HEK293T (cell line): ENCODE measurements at regions not wholly inside any gene's neighbourhood (a gene's known extent, or its start where the extent isn't known, plus 50 kb on each side); places are given as distances from the start of the nearest gene placed in this dataset.

Source experiments
- CTCF ChIA-PET: fragments of 350-600 bp; formaldehyde crosslinking; extraction: SDS; loops from one replicate; lab custom pipeline; 2021; ENCODE audit warnings: antibody characterized with exemption, inconsistent platforms; lab: Yijun Ruan, JAX
- POLR2A ChIA-PET: fragments of 350-600 bp; formaldehyde crosslinking; extraction: SDS; loops from one replicate; lab custom pipeline; 2020; ENCODE audit warnings: antibody characterized with exemption, inconsistent platforms; lab: Yijun Ruan, JAX
- DNase-seq: peaks from one replicate; pipeline ENCODE4 v3.0.0; 2012; ENCODE audit warnings: mixed read lengths; ENCODE audit errors: extremely low spot score
- ARNT ChIP-seq: fragments of 450-650 bp; IDR thresholded peaks from 2 replicates; pipeline ENCODE4 v1.6.1; 2017; ENCODE audit warnings: mild to moderate bottlenecking
- BHLHE40 ChIP-seq: fragments of 450-650 bp; IDR thresholded peaks from 2 replicates; pipeline ENCODE4 v1.6.1; 2016; ENCODE audit warnings: mild to moderate bottlenecking, moderate library complexity, borderline replicate concordance
- CTBP1 ChIP-seq: fragments of 450-650 bp; IDR thresholded peaks from 2 replicates; pipeline ENCODE4 v1.6.1; 2016; ENCODE audit warnings: borderline replicate concordance
- ELF4 ChIP-seq: fragments of 450-650 bp; IDR thresholded peaks from 2 replicates; pipeline ENCODE4 v1.6.1; 2017; ENCODE audit warnings: antibody characterized with exemption
- FOXA1 ChIP-seq: fragments of 450-650 bp; IDR thresholded peaks from 2 replicates; pipeline ENCODE4 v1.6.1; 2016; ENCODE audit warnings: mild to moderate bottlenecking
- FOXK2 ChIP-seq: fragments of 450-650 bp; IDR thresholded peaks from 2 replicates; pipeline ENCODE4 v1.6.1; 2016; ENCODE audit warnings: mild to moderate bottlenecking
- FOXM1 ChIP-seq: fragments of 450-650 bp; IDR thresholded peaks from 2 replicates; pipeline ENCODE4 v1.6.1; 2017; ENCODE audit warnings: mild to moderate bottlenecking, borderline replicate concordance
- HDGF ChIP-seq: fragments of 450-650 bp; IDR thresholded peaks from 2 replicates; pipeline ENCODE4 v1.6.1; 2017; ENCODE audit warnings: antibody characterized with exemption, borderline replicate concordance
- L3MBTL2 ChIP-seq: fragments of 450-650 bp; conservative IDR thresholded peaks from 2 replicates; pipeline ENCODE4 v1.6.1; 2016; ENCODE audit warnings: mild to moderate bottlenecking
- LEF1 ChIP-seq: fragments of 450-650 bp; IDR thresholded peaks from 2 replicates; pipeline ENCODE4 v1.6.1; 2017; ENCODE audit warnings: mild to moderate bottlenecking, borderline replicate concordance
- NFRKB ChIP-seq: fragments of 450-650 bp; IDR thresholded peaks from 2 replicates; pipeline ENCODE4 v1.6.1; 2016; ENCODE audit warnings: mild to moderate bottlenecking, moderate library complexity
- SP1 ChIP-seq: fragments of 450-650 bp; IDR thresholded peaks from 2 replicates; pipeline ENCODE4 v1.6.1; 2017
- SUZ12 ChIP-seq: fragments of 450-650 bp; IDR thresholded peaks from 2 replicates; pipeline ENCODE4 v1.6.1; 2016; ENCODE audit warnings: mild to moderate bottlenecking
- TARDBP ChIP-seq: fragments of 450-650 bp; IDR thresholded peaks from 2 replicates; pipeline ENCODE4 v1.6.1; 2016
- ZNF384 ChIP-seq: fragments of 450-650 bp; IDR thresholded peaks from 2 replicates; pipeline ENCODE4 v1.6.1; 2016
- TF ChIP-seq, protein P1 (sequence below): fragments of 450-650 bp; IDR thresholded peaks from 2 replicates; pipeline ENCODE4 v1.6.1; 2016

- POLR2A ChIA-PET, result no interaction called here
- CTCF ChIA-PET, result no interaction called here
- TF ChIP-seq ZNF384 (no peak), SUZ12 (no peak), BHLHE40 (no peak), FOXM1 (no peak), LEF1 (no peak), ELF4 (no peak), SP1 (no peak), L3MBTL2 (no peak), CTBP1 (no peak), TARDBP (no peak), ARNT (no peak), HDGF (no peak), FOXA1 (no peak), FOXK2 (no peak), NFRKB (no peak)
- TF ChIP-seq, protein P1, sequence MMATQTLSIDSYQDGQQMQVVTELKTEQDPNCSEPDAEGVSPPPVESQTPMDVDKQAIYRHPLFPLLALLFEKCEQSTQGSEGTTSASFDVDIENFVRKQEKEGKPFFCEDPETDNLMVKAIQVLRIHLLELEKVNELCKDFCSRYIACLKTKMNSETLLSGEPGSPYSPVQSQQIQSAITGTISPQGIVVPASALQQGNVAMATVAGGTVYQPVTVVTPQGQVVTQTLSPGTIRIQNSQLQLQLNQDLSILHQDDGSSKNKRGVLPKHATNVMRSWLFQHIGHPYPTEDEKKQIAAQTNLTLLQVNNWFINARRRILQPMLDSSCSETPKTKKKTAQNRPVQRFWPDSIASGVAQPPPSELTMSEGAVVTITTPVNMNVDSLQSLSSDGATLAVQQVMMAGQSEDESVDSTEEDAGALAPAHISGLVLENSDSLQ, result no peak
Measured at GRCh38 chr2:2832657-2833056, 501.6 kb upstream of the MYT1L start.

GRCh38 chr2:2831633-2832032 is 500.6 kb upstream of the MYT1L start:
- TF ChIP-seq, protein P1, result no peak
- no peak for TF ChIP-seq L3MBTL2
- no peak for TF ChIP-seq FOXM1
- TF ChIP-seq ELF4, result no peak
- no peak for TF ChIP-seq ARNT
- TF ChIP-seq SUZ12, result no peak
- no peak for TF ChIP-seq CTBP1
- no peak for TF ChIP-seq LEF1
- no peak for TF ChIP-seq NFRKB
- no peak for TF ChIP-seq ZNF384
- no peak for TF ChIP-seq TARDBP
- TF ChIP-seq FOXA1, result no peak
- no peak for TF ChIP-seq HDGF
- no peak for TF ChIP-seq BHLHE40
- no peak for TF ChIP-seq FOXK2
- TF ChIP-seq SP1, result no peak
- no peak for DNase-seq
- CTCF ChIA-PET, result no interaction called here
- POLR2A ChIA-PET, result no interaction called here

More at GRCh38 chr2:2832657-2833056, 501.6 kb upstream of the MYT1L start:
- no peak for DNase-seq

GRCh38 chr2:2830576-2830975 is 499.5 kb upstream of the MYT1L start:
- no peak for TF ChIP-seq FOXM1
- TF ChIP-seq FOXA1, result no peak
- TF ChIP-seq ARNT, result no peak
- TF ChIP-seq BHLHE40, result no peak
- TF ChIP-seq FOXK2, result no peak
- TF ChIP-seq HDGF, result no peak
- no peak for TF ChIP-seq SUZ12
- TF ChIP-seq SP1, result no peak
- no peak for TF ChIP-seq ELF4
- TF ChIP-seq CTBP1, result no peak
- TF ChIP-seq, protein P1, result no peak
- no peak for TF ChIP-seq LEF1
- TF ChIP-seq ZNF384, result no peak
- no peak for TF ChIP-seq NFRKB
- TF ChIP-seq L3MBTL2, result no peak
- TF ChIP-seq TARDBP, result no peak
- ChIA-PET CTCF (no interaction called here), POLR2A (no interaction called here)
- DNase-seq, result no peak

GRCh38 chr2:2828774-2829368 is 497.8 kb upstream of the MYT1L start:
- ChIA-PET POLR2A (no interaction called here), CTCF (no interaction called here)
- no peak for DNase-seq
- TF ChIP-seq TARDBP, result no peak
- TF ChIP-seq, protein P1, result no peak
- no peak for TF ChIP-seq FOXA1
- TF ChIP-seq CTBP1, result no peak
- TF ChIP-seq SP1, result no peak
- no peak for TF ChIP-seq ELF4
- no peak for TF ChIP-seq FOXK2
- no peak for TF ChIP-seq HDGF
- TF ChIP-seq ARNT, result no peak
- TF ChIP-seq SUZ12, result no peak
- TF ChIP-seq FOXM1, result no peak
- TF ChIP-seq ZNF384, result no peak
- no peak for TF ChIP-seq NFRKB

DNA sequence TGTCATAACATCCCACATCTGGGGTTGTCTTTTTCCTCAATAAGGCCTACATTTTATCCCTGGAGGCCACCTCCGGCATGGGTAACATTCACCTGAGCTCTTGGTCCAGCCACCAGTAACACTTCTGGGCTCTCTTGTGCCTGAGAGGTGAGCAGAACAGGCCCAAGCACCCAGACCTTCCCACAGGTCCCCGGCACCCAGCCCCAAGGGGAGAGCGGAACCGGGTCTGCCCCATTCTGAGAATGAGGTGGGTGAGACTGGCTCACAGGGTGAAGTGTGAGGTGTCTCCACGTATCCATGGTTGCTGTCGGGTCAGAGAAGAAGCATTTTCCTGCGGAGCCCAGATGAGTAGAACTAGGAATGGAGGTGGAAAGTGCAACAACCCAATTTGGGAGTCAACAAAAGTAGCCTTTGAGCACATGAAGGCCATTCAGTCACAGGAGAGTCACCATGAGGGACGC is 496.7 kb upstream of the MYT1L start:
- TF ChIP-seq HDGF, result no peak
- no peak for TF ChIP-seq SP1
- no peak for TF ChIP-seq LEF1
- TF ChIP-seq ARNT, result no peak
- TF ChIP-seq SUZ12, result no peak
- no peak for TF ChIP-seq ZNF384
- no peak for TF ChIP-seq TARDBP
- TF ChIP-seq CTBP1, result no peak
- no peak for TF ChIP-seq BHLHE40
- DNase-seq, result no peak
- ChIA-PET POLR2A (no interaction called here), CTCF (no interaction called here)
